Forelimb muscle (tissue), 1 donor: ENCODE measurements at regions not wholly inside any gene's neighbourhood (a gene's known extent, or its start where the extent isn't known, plus 50 kb on each side); places are given as distances from the start of the nearest gene placed in this dataset.

Experiments
- DNase-seq: peaks from one replicate; pipeline ENCODE4 v3.0.0-alpha.2; 2013; ENCODE audit warnings: low read depth

GRCh38 chr22:48606684-48607307 lies 1220.9 kb downstream of the BRD1 start:
- DNase-seq, result no peak

GRCh38 chr22:48605856-48606481 lies 1221.7 kb downstream of the BRD1 start:
- DNase-seq, result no peak

DNA sequence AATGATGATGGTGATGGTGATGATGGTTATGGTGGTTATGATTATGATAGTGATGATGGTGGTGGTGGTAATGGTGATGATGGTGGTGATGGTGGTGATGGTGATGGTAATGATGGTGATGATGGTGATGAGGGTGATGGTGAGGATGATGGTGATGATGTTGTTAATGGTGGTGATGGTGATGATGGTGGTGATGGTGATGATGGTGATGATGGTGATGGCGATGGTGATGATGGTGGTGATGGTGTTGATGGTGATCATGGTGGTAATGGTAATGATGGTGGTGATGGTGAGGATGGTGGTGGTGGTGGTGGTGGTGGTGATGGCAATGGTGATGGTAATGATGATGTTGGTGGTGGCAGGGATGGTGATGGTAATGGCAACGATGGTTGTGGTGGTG lies 1222.5 kb downstream of the BRD1 start:
- no peak for DNase-seq

GRCh38 chr22:48603621-48604320 lies 1223.9 kb downstream of the BRD1 start:
- DNase-seq, result no peak

DNA sequence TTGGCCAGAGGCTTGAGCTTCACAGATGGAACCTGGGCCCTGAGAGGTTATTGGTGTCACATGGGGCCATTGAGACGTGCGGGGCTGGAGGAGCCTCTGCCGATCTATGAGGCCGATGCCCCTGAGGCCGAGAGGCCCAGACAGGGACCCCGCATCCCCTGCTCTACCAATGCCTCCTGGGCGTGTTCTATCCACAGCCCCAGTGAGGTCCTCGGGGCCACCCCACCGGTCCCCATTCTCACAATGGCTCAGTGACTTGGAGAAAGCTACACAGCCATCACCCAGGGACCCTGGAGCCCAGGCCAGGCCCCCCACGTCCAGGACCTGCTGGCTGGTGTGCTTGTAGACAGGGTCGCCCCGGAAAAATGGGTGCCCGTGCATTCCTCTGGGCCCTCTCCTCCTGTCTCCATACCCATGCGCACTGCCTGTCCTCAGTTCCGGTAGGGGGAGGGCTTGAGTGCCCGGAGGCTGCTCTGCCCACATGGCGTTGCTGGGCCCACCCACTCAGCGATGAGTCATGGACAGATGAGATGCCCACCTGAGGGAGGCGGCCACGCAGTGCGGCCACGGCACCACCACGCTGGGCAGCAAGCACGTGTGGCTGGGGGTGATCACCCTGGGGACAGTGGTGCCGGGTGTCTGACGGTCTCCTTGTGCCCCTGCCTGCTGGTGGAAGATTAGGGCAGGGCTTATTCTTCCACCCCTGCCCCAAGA lies 1224.7 kb downstream of the BRD1 start:
- DNase-seq, result no peak

- no peak for DNase-seq
These were observed 1227.0 kb downstream of the BRD1 start for GRCh38 chr22:48600681-48601080.

DNA sequence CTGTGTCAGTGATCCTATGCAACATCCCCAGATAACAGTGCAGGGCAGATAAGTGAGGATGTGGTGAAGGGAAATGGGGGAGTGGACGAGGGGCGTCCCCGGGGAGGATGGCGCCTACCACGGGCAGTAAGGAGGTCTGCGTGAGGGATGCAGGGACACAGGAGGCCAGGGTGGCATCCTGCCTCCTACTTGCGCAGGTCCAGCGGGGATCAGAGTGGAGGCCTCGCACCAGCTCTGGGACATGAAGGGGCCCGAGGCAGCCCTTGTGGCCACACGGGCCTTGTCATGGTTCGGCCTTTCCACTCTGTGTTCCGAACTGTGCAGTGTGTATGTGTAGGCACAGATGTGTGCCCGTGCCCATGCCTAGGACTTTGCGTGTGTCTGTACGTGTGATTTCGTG lies 1227.5 kb downstream of the BRD1 start:
- DNase-seq, result no peak

DNA sequence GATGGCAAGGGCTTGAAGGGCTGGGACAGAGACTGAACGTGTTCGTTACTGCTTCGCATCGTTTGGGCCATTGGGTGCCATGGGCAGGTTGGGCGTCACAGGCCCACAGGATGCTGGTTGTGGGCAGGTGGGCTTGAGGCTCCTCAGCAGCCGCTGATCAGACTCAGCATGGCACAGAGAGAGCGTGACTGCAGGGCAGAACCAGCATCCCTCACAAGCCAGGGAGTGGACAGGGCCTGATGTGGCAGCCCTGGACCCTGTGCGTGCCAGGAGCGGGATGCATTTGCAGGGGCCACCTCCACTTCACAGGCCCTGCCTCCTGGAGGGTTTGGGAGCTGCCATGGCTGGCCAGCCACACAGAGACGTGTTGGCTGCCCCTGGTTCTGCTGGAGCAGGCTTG lies 1228.3 kb downstream of the BRD1 start:
- no peak for DNase-seq

DNA sequence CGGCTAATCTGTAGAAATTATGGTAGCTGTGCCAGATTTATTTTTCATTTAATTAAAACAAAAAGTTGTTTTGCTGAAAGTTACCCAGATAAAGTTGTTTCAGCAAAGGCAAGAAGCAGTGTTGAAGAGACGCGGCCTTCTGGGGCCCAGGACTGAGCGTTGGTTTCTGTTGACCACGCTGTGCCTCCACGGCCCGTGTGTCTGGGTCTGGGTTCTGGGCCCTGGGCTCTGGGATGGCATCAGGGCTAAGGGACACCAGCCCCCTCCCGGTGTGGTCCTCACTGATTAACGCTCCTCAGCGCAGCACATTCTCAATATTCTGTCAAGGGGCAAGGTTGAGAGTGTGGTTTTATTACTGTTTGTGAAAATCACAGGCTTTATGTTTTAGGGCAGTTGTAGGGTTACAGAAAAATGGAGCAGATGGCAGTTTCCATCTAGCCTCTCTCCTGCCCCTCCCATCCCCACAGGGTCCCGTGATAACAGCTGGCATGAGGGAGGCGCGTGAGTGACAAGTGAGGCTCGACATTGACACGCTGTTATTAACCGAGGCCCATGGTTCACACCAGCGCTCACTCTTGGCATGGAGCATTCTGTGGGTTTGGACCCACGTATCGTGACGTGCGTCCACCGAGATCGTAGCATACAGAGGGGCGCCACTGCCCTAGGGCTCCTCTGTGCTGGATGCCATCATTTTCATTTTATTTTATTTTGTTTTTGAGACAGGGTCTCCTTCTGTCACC lies 1231.4 kb downstream of the BRD1 start:
- DNase-seq, result no peak

GRCh38 chr22:48595511-48595905 lies 1232.2 kb downstream of the BRD1 start:
- DNase-seq, result no peak

GRCh38 chr22:48594757-48595510 lies 1232.7 kb downstream of the BRD1 start:
- no peak for DNase-seq

- no peak for DNase-seq
These were observed 1233.5 kb downstream of the BRD1 start for GRCh38 chr22:48594016-48594756.

DNA sequence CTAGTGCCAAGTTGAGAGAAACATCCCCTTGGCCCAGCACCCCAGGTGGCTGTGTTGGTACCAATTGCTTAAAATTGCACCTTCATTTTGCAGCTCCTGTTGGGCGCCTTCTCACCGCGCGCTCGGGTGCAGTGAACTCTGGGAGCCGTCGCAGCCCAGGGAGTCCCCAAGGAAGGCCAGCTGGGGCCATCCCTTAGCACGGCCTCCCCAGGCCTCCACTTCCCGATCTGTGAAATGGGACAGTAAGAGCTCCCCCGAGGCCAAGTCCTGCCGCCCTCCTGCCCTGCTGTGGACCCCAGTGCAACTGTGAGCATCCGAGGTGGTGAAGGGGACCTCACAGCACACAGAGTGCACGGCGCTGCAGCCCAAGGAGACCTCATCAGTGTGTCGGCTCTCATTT lies 1234.1 kb downstream of the BRD1 start:
- DNase-seq, result no peak

DNA sequence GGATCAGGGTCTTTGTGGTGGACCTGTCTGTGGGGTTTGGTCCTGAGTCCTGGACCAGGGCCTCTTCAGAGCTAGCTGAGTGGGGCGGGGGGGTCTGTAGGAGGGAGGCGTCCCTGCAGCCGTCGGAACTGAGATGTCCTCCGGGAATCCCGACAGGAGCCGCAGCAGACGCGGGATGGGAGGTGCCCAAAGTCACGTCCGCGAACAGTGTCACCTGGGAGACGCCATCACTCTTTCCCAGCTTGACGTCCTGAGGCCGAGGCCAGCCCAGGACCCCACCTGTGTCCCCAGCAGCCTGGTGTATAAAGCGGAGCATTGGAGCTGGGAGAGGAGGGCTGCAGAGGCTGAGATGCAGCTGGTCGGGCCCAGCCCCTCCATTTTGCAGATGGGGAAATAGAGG lies 1234.7 kb downstream of the BRD1 start:
- DNase-seq, result no peak

GRCh38 chr22:48592488-48592887 lies 1235.2 kb downstream of the BRD1 start:
- no peak for DNase-seq

DNA sequence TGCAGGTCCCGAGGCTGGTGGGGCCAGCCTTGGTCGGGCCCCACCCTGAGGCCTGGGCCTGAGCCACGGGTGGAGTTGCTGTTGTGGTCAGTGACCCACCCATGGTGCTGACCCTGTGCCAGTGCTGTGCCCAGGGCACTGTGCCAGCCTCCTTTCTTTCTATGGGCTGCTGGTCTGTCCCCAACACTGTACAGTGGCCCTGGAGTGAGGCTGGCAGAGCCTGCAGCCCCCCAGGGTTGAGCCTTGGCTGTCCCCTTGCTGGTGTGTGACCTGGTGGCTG lies 1235.7 kb downstream of the BRD1 start:
- no peak for DNase-seq

GRCh38 chr22:48591286-48592065 lies 1236.2 kb downstream of the BRD1 start:
- no peak for DNase-seq

DNA sequence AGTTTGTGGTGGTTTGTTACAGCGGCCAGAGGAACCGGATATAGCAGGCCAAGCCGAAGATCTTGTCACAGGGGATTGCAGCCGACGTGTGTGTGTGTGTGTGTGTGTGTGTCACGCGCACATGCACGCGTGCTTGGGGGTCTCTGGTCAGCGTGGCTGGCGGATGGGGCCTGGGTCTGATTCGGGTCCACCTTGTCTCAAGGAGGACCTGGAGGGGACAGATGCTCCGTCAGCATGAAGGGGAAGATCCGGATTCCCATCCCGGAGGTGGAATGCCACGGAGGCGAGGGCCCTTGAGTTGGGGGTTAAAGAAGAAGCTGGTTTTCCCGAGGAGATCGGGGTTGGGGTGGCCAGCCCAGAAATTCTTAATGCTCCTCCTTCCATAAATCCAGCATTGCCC lies 1237.8 kb downstream of the BRD1 start:
- DNase-seq, result no peak

DNA sequence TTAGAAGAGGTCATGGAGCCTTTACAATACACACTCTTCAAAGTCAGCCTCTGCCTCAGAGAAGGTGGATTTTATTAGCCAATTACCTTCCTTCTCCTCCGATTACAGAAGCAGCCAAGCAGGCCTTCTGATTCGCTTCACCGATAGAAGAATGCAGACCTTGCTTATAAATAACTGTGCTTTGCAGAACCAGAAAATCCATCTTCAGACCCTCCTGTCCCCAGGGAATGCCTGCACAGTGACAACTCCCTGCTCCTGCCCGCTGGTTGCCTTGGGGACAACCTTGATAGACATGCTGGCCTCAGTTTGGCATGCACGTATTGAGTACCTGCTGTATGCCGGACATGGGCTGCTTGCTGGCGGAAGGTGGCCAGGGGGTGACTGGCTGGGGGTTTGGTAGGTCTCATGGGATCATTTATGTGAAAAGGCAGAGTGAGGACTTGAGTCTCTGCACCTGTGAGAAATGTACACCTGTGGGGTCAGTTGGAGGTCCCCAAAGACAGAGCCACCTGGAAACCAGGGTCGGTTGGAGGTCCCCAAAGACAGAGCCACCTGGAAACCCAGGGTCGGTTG lies 1238.7 kb downstream of the BRD1 start:
- no peak for DNase-seq
